Trophoblast cell (in vitro differentiated cells and primary cell): ENCODE measurements at regions not wholly inside any gene's neighbourhood (a gene's known extent, or its start where the extent isn't known, plus 50 kb on each side); places are given as distances from the start of the nearest gene placed in this dataset.

Source experiments
- DNase-seq, 2 donors: peaks; one replicate each; pipeline ENCODE4 v3.0.0-alpha.2; 2016
- H2AFZ ChIP-seq: 2 replicates; pipeline ENCODE4 v1.6.1; 2013; ENCODE audit warnings: low read length, moderate library complexity, mild to moderate bottlenecking; ENCODE audit not compliant: insufficient read depth, poor library complexity
- H2AK5ac ChIP-seq: 2 replicates; pipeline ENCODE4 v1.6.1; 2013; ENCODE audit warnings: mild to moderate bottlenecking, low read length
- H2BK120ac ChIP-seq: 2 replicates; pipeline ENCODE4 v1.6.1; 2013; ENCODE audit warnings: low read length, mild to moderate bottlenecking, moderate library complexity; ENCODE audit not compliant: insufficient read depth, poor library complexity
- H2BK12ac ChIP-seq: 2 replicates; pipeline ENCODE4 v1.6.1; 2013; ENCODE audit warnings: mild to moderate bottlenecking, low read length, moderate library complexity
- H2BK5ac ChIP-seq: 2 replicates; pipeline ENCODE4 v1.6.1; 2013; ENCODE audit warnings: low read length, low read depth, moderate library complexity, mild to moderate bottlenecking; ENCODE audit not compliant: poor library complexity
- H3K14ac ChIP-seq: 2 replicates; pipeline ENCODE4 v1.6.1; 2013; ENCODE audit warnings: mild to moderate bottlenecking, low read length
- H3K18ac ChIP-seq: 2 replicates; pipeline ENCODE4 v1.6.1; 2013; ENCODE audit warnings: mild to moderate bottlenecking, low read length
- H3K23ac ChIP-seq: 2 replicates; pipeline ENCODE4 v1.6.1; 2013; ENCODE audit warnings: low read length
- H3K27ac ChIP-seq: 2 replicates; pipeline ENCODE4 v1.5.1; 2013; ENCODE audit warnings: low read depth, mild to moderate bottlenecking, inconsistent platforms, low read length, moderate library complexity
- H3K27me3 ChIP-seq: 2 replicates; pipeline ENCODE4 v1.6.1; 2013; ENCODE audit warnings: inconsistent platforms, mild to moderate bottlenecking, low read length, moderate library complexity; ENCODE audit not compliant: insufficient read depth
- H3K36me3 ChIP-seq, 2 experiments: 1 replicate in 1 of 2; 2 replicates in 1 of 2; pipeline ENCODE4 v1.6.1; 2013; ENCODE audit warnings: low read length in 2 of 2, mild to moderate bottlenecking in 2 of 2, moderate library complexity in 1 of 2; ENCODE audit not compliant: insufficient read depth in 2 of 2, control insufficient read depth in 1 of 2
- H3K4ac ChIP-seq: 2 replicates; pipeline ENCODE4 v1.6.1; 2013; ENCODE audit warnings: low read depth, mild to moderate bottlenecking, low read length, moderate library complexity
- H3K4me1 ChIP-seq, 2 experiments: 1 replicate in 1 of 2; 2 replicates in 1 of 2; pipeline ENCODE4 v1.6.1; 2013; ENCODE audit warnings: low read length in 2 of 2, mild to moderate bottlenecking in 2 of 2, moderate library complexity in 1 of 2; ENCODE audit not compliant: insufficient read depth in 2 of 2, control insufficient read depth in 1 of 2
- H3K4me2 ChIP-seq: 2 replicates; pipeline ENCODE4 v1.6.1; 2013; ENCODE audit warnings: inconsistent platforms, mild to moderate bottlenecking, low read length, moderate library complexity
- H3K4me3 ChIP-seq: 2 replicates; pipeline ENCODE4 v1.5.1; 2013; ENCODE audit warnings: mild to moderate bottlenecking, low read depth, low read length, inconsistent platforms
- H3K79me1 ChIP-seq: one replicate; pipeline ENCODE4 v1.6.1; 2013; ENCODE audit warnings: low read length
- H3K79me2 ChIP-seq: 2 replicates; pipeline ENCODE4 v1.6.1; 2013; ENCODE audit warnings: low read length, mild to moderate bottlenecking; ENCODE audit not compliant: control insufficient read depth, insufficient read depth, poor library complexity
- H3K9ac ChIP-seq: 2 replicates; pipeline ENCODE4 v1.6.1; 2013; ENCODE audit warnings: mild to moderate bottlenecking, low read length
- H3K9me3 ChIP-seq: 2 replicates; pipeline ENCODE4 v1.6.1; 2013; ENCODE audit warnings: low read depth, mild to moderate bottlenecking, control low read depth, inconsistent platforms, low read length; ENCODE audit not compliant: insufficient read depth
- H4K12ac ChIP-seq: 2 replicates; pipeline ENCODE4 v1.6.1; 2013; ENCODE audit warnings: low read depth, mild to moderate bottlenecking, low read length, moderate library complexity
- H4K8ac ChIP-seq: 2 replicates; pipeline ENCODE4 v1.6.1; 2013; ENCODE audit warnings: low read depth, mild to moderate bottlenecking, low read length, moderate library complexity
- H4K91ac ChIP-seq: one replicate; pipeline ENCODE4 v1.6.1; 2013; ENCODE audit warnings: low read depth, mild to moderate bottlenecking, low read length, moderate library complexity
- WGBS: extraction: QIAGEN DNeasy Blood & Tissue Kit; methylation state at CpG from one replicate; pipeline ENCODE4 v1.1.7; 2013; ENCODE audit warnings: missing lambda C conversion rate; ENCODE audit not compliant: insufficient read length, insufficient coverage; ENCODE audit errors: extremely low coverage; 5-methylcytosine and 5-hydroxymethylcytosine counted together

DNA sequence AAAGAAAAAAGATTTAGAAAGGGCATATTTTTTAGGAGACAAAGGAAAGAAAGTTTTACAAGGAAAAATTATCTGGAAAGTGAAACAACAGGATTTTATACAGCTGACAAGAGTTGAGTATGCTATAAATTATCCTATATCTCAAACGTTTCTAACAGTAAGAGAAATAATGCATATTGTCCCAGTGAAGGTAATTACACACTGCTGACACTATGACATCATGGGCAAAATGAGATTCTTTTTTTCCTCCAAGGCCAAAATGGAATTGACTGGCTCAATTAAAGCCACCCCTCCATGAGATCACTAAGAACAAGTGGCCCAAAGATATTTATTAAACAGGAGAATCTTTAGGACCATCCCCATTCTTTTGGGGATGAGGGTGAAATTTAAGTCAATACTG, 72.0 kb upstream of the CDIN1 start:
- H3K4me3 ChIP-seq = no peak overlapping the region
- H3K9me3 ChIP-seq = no peaks in the 10 kb centered on the region
- no peak overlapping the region for H3K27ac ChIP-seq
- no peaks in the 10 kb centered on the region for H3K4me1 ChIP-seq
- H3K14ac ChIP-seq = no peak overlapping the region
- H3K4ac ChIP-seq = no peak overlapping the region
- H3K9ac ChIP-seq = no peak overlapping the region
- H3K23ac ChIP-seq = no peak overlapping the region
- no peak overlapping the region for H2BK5ac ChIP-seq
- no peak overlapping the region for H3K18ac ChIP-seq
- DNase-seq = no peak
- no peak overlapping the region for H2BK12ac ChIP-seq
- no CpG with 5 or more reads among the region's 1 CpG for WGBS
- no peak overlapping the region for H4K91ac ChIP-seq
- H3K79me2 ChIP-seq = no peaks in the 10 kb centered on the region
- no peak overlapping the region for H4K8ac ChIP-seq
- H3K27me3 ChIP-seq = no peaks in the 10 kb centered on the region
- no peak overlapping the region for H2BK120ac ChIP-seq
- H2AFZ ChIP-seq = no peak overlapping the region
- no peaks in the 10 kb centered on the region for H3K79me1 ChIP-seq
- H4K12ac ChIP-seq = no peak overlapping the region
- no peak overlapping the region for H2AK5ac ChIP-seq
- H3K4me2 ChIP-seq = no peak overlapping the region
- H3K36me3 ChIP-seq = no peaks in the 10 kb centered on the region

DNA sequence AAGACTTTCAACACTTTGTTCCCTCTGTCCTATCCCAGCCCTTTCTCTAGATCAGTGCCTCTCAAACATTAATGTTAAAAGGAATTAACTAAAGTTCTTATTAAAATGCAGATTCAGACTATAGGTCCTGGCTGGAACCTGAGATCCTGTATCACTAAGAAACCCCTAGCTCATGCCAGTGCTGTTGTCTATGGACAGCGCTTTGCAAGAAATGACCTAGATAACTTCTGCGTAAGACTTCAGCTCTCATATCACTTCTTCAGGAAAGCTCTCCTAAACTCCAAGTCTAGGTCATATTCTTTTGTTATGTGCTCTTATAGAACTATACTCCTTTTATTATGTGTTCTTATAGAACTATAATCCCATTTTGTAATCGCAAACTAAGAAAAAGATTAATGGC, 67.8 kb upstream of the CDIN1 start:
- no peak overlapping the region for H3K9ac ChIP-seq
- no peak for DNase-seq
- H2BK120ac ChIP-seq = no peak overlapping the region
- H3K79me2 ChIP-seq = no peaks in the 10 kb centered on the region
- no peak overlapping the region for H2BK5ac ChIP-seq
- no peak overlapping the region for H3K14ac ChIP-seq
- WGBS = no CpG with 5 or more reads among the region's 3 CpGs
- H3K27me3 ChIP-seq = no peaks in the 10 kb centered on the region
- no peak overlapping the region for H4K8ac ChIP-seq
- H3K9me3 ChIP-seq = no peaks in the 10 kb centered on the region
- H3K4me2 ChIP-seq = no peak overlapping the region
- H3K4me1 ChIP-seq = no peaks in the 10 kb centered on the region
- H2AFZ ChIP-seq = no peak overlapping the region
- no peak overlapping the region for H4K91ac ChIP-seq
- no peaks in the 10 kb centered on the region for H3K36me3 ChIP-seq
- no peak overlapping the region for H3K27ac ChIP-seq
- no peaks in the 10 kb centered on the region for H3K79me1 ChIP-seq
- no peak overlapping the region for H4K12ac ChIP-seq
- no peak overlapping the region for H3K4me3 ChIP-seq
- H3K18ac ChIP-seq = no peak overlapping the region
- H2BK12ac ChIP-seq = no peak overlapping the region
- H2AK5ac ChIP-seq = no peak overlapping the region
- H3K23ac ChIP-seq = no peak overlapping the region
- no peak overlapping the region for H3K4ac ChIP-seq

DNA sequence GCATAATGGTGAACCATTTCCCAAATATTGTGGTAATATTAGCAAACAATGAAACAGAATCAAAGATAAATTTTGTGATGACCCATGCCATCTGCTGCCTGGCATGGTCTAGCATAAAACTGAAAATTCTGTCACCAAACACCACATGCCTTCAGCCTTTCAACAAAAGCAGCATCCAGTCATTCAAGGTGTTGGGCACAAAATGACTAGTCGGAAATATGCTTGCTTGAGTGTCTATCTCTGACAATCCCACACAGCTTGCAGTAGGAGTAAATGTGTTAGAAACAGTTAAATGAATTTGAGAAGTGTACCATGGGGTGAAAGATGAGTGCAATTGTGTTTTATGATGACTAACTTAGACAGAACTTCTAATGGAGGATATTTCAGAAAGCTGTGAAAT, 61.7 kb upstream of the CDIN1 start:
- Histone ChIP-seq H3K4ac (no peak overlapping the region), H3K4me1 (no peaks in the 10 kb centered on the region), H3K18ac (no peak overlapping the region), H3K9ac (no peak overlapping the region), H4K91ac (no peak overlapping the region), H3K79me1 (no peaks in the 10 kb centered on the region), H2BK12ac (no peak overlapping the region), H3K36me3 (no peaks in the 10 kb centered on the region), H3K14ac (no peak overlapping the region), H3K23ac (no peak overlapping the region), H2BK5ac (no peak overlapping the region), H2AFZ (no peak overlapping the region), H2BK120ac (no peak overlapping the region), H3K27me3 (no peaks in the 10 kb centered on the region), H3K9me3 (no peaks in the 10 kb centered on the region), H2AK5ac (no peak overlapping the region), H4K12ac (no peak overlapping the region), H3K4me3 (no peak overlapping the region), H3K27ac (no peak overlapping the region), H3K4me2 (no peak overlapping the region), H3K79me2 (no peaks in the 10 kb centered on the region), H4K8ac (no peak overlapping the region)
- no CpG with 5 or more reads among the region's 1 CpG for WGBS
- DNase-seq = no peak

DNA sequence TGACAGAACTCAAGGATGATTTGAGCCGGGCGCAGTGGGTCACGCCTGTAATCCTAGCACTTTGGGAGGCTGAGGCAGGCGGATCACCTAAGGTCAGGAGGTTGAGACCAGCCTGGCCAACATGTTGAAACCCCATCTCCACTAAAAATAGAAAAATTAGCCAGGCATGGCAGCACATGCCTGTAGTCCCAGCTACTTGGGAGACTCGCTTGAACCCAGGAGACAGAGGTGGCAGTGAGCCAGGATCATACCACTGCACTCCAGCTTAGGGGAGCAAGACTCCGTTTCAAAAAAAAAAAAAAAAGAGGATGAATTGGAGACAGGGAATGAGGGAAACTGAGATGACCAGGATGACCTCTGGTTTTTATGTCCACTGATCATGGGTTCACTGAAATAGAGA, 60.4 kb upstream of the CDIN1 start:
- no CpG with 5 or more reads among the region's 6 CpGs for WGBS
- H4K8ac ChIP-seq = no peak overlapping the region

More for the DNA sequence above, 60.4 kb upstream of the CDIN1 start:
- Histone ChIP-seq H2BK12ac (no peak overlapping the region), H3K4me2 (no peak overlapping the region), H4K91ac (no peak overlapping the region), H3K4ac (no peak overlapping the region), H3K23ac (no peak overlapping the region), H3K36me3 (no peaks in the 10 kb centered on the region), H3K14ac (no peak overlapping the region), H2BK120ac (no peak overlapping the region), H3K79me1 (no peaks in the 10 kb centered on the region), H3K27me3 (no peaks in the 10 kb centered on the region), H3K9me3 (no peaks in the 10 kb centered on the region), H3K4me3 (no peak overlapping the region), H2AK5ac (no peak overlapping the region), H2AFZ (no peak overlapping the region), H3K4me1 (no peaks in the 10 kb centered on the region), H3K79me2 (no peaks in the 10 kb centered on the region), H3K9ac (no peak overlapping the region), H3K27ac (no peak overlapping the region), H2BK5ac (no peak overlapping the region), H3K18ac (no peak overlapping the region), H4K12ac (no peak overlapping the region)
- DNase-seq = no peak
